ENCODE measurements at regions not wholly inside any gene's neighbourhood (a gene's known extent, or its start where the extent isn't known, plus 50 kb on each side); places are given as distances from the start of the nearest gene placed in this dataset.

DNA sequence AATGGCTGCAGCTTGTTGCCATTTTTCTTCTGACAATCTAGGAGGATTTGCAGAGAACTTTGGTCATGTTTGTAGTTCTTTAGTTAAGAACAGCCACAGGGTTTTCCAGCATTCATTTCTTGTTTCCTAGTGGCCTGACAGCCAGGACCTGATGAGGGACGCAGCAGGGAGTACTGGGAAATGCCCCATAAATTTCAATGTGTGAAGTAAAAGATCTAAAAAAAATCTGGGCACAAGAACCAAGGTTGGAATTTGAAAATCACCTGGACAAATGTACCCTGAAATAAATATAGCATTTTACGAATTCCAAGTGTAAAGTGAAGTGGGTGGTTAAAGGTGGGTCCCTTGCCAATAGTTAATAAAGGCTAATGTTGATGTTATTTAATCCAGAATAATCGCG, 195.0 kb downstream of the ZIC1 start:
- no peak overlapping the region for H2AFZ ChIP-seq (ENCODE audit: control insufficient read depth, low read length)
- H4K20me1 ChIP-seq (ENCODE audit: control insufficient read depth, extremely low read depth, insufficient read depth, low read length), result no peaks in the 10 kb centered on the region
- H3K4me3 ChIP-seq (ENCODE audit: control insufficient read depth in 2 of 3, extremely low read depth in 1 of 3, insufficient read depth in 2 of 3, low read depth in 1 of 3, low read length in 3 of 3), result no peak overlapping the region
- FAIRE-seq (no peak), DNase-seq (ENCODE audit: low read depth, low spot score) (no peak)
- H3K79me2 ChIP-seq (ENCODE audit: control insufficient read depth, insufficient read depth, low read length), result no peaks in the 10 kb centered on the region
- H3K4me1 ChIP-seq (ENCODE audit: control insufficient read depth, extremely low read depth, insufficient read depth, low read length), result no peaks in the 10 kb centered on the region
- H3K27ac ChIP-seq (ENCODE audit: control insufficient read depth, insufficient read depth, low read length), result no peak overlapping the region
- H3K4me2 ChIP-seq (ENCODE audit: control insufficient read depth, extremely low read depth, insufficient read depth, low read depth, low read length), result no peak overlapping the region
- H3K27me3 ChIP-seq (ENCODE audit: control insufficient read depth, extremely low read depth, insufficient read depth, low read length), result no peaks in the 10 kb centered on the region
- H3K9me3 ChIP-seq (ENCODE audit: control insufficient read depth, low read depth, low read length), result no peaks in the 10 kb centered on the region
- no peak overlapping the region for H3K9ac ChIP-seq (ENCODE audit: control insufficient read depth, extremely low read depth, insufficient read depth, low read length)
- dilution Hi-C loops (cut with MboI; ENCODE audit: extremely low pct_ligation_motif_present, low sequenced_read_pairs), result no loop called here
- no peak for TF ChIP-seq EZH2 (IDR thresholded peaks at IDR 0.05; ENCODE audit: low read length)
- TF ChIP-seq, protein P1, sequence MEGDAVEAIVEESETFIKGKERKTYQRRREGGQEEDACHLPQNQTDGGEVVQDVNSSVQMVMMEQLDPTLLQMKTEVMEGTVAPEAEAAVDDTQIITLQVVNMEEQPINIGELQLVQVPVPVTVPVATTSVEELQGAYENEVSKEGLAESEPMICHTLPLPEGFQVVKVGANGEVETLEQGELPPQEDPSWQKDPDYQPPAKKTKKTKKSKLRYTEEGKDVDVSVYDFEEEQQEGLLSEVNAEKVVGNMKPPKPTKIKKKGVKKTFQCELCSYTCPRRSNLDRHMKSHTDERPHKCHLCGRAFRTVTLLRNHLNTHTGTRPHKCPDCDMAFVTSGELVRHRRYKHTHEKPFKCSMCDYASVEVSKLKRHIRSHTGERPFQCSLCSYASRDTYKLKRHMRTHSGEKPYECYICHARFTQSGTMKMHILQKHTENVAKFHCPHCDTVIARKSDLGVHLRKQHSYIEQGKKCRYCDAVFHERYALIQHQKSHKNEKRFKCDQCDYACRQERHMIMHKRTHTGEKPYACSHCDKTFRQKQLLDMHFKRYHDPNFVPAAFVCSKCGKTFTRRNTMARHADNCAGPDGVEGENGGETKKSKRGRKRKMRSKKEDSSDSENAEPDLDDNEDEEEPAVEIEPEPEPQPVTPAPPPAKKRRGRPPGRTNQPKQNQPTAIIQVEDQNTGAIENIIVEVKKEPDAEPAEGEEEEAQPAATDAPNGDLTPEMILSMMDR (optimal IDR thresholded peaks at IDR 0.05 in 1 of 3, IDR thresholded peaks at IDR 0.05 in 1 of 3, conservative IDR thresholded peaks at IDR 0.05 in 1 of 3; ENCODE audit: extremely low read depth in 1 of 3, insufficient read depth in 2 of 3, low read length in 3 of 3), result no peak
- no peaks in the 10 kb centered on the region for H3K36me3 ChIP-seq (ENCODE audit: control insufficient read depth in 2 of 2, extremely low read depth in 1 of 2, insufficient read depth in 2 of 2, low read length in 2 of 2)
- no peaks in the 10 kb centered on the region for H3K9me1 ChIP-seq (ENCODE audit: control insufficient read depth, extremely low read depth, insufficient read depth, low read length)

DNA sequence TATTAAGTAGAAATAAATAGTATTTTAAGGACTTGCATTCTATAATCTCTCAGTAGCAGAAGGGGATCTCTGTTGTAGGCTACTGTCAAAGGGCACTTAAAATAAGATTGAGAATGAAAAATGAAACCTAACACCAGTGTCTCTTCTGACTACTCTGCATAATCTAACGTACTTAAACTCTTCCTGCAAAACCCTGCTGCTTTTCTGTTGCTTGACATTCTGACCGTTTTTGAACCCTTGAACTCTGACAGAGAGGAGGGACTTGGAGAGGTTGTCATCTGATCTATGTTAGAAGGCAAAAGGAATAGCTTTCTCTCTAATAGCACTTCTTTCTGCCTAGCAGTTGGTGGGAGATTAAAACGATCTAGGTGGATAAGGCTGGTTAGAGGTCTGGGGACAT, 204.6 kb downstream of the ZIC1 start:
- H3K9me3 ChIP-seq (ENCODE audit: control insufficient read depth, low read depth, low read length), result no peaks in the 10 kb centered on the region
- H3K36me3 ChIP-seq (ENCODE audit: control insufficient read depth in 2 of 2, extremely low read depth in 1 of 2, insufficient read depth in 2 of 2, low read length in 2 of 2), result no peaks in the 10 kb centered on the region
- H3K79me2 ChIP-seq (ENCODE audit: control insufficient read depth, insufficient read depth, low read length), result no peaks in the 10 kb centered on the region
- no peak overlapping the region for H3K4me2 ChIP-seq (ENCODE audit: control insufficient read depth, extremely low read depth, insufficient read depth, low read depth, low read length)
- H4K20me1 ChIP-seq (ENCODE audit: control insufficient read depth, extremely low read depth, insufficient read depth, low read length), result no peaks in the 10 kb centered on the region
- H3K27me3 ChIP-seq (ENCODE audit: control insufficient read depth, extremely low read depth, insufficient read depth, low read length), result no peaks in the 10 kb centered on the region
- dilution Hi-C loops (cut with MboI; ENCODE audit: extremely low pct_ligation_motif_present, low sequenced_read_pairs), result no loop called here
- H3K4me3 ChIP-seq (ENCODE audit: control insufficient read depth in 2 of 3, extremely low read depth in 1 of 3, insufficient read depth in 2 of 3, low read depth in 1 of 3, low read length in 3 of 3), result no peak overlapping the region
- no peak overlapping the region for H2AFZ ChIP-seq (ENCODE audit: control insufficient read depth, low read length)
- H3K27ac ChIP-seq (ENCODE audit: control insufficient read depth, insufficient read depth, low read length), result no peak overlapping the region
- no peak overlapping the region for H3K9ac ChIP-seq (ENCODE audit: control insufficient read depth, extremely low read depth, insufficient read depth, low read length)
- no peaks in the 10 kb centered on the region for H3K9me1 ChIP-seq (ENCODE audit: control insufficient read depth, extremely low read depth, insufficient read depth, low read length)
- DNase-seq (ENCODE audit: low read depth, low spot score) (no peak), FAIRE-seq (no peak)
- TF ChIP-seq, protein P1 (optimal IDR thresholded peaks at IDR 0.05 in 1 of 3, IDR thresholded peaks at IDR 0.05 in 1 of 3, conservative IDR thresholded peaks at IDR 0.05 in 1 of 3; ENCODE audit: extremely low read depth in 1 of 3, insufficient read depth in 2 of 3, low read length in 3 of 3), result no peak
- TF ChIP-seq EZH2 (IDR thresholded peaks at IDR 0.05; ENCODE audit: low read length), result no peak
- no peaks in the 10 kb centered on the region for H3K4me1 ChIP-seq (ENCODE audit: control insufficient read depth, extremely low read depth, insufficient read depth, low read length)

Measured in keratinocyte (primary cell).